ENCODE measurements at regions not wholly inside any gene's neighbourhood (a gene's known extent, or its start where the extent isn't known, plus 50 kb on each side); places are given as distances from the start of the nearest gene placed in this dataset.

DNA sequence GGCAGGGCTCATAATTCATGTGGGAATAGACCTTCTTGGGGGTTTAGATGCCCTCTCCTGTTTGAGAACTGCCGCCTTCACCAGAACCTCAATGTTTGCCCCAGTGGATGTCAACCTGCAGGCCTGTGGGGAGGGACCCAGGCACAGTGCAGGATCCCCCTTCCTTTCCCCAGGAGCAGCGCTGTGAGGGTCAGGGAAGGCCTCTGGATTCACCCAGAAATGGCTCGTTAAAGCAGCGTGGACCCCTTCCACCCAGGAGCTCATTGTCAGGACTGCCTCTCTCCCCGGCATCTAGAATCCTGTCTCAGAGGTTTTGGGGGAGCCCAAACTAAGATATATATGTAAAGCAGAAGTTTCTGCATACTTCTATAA, 188.3 kb downstream of the GADD45G start:
- no peak for DNase-seq (ENCODE audit: low read depth)

DNA sequence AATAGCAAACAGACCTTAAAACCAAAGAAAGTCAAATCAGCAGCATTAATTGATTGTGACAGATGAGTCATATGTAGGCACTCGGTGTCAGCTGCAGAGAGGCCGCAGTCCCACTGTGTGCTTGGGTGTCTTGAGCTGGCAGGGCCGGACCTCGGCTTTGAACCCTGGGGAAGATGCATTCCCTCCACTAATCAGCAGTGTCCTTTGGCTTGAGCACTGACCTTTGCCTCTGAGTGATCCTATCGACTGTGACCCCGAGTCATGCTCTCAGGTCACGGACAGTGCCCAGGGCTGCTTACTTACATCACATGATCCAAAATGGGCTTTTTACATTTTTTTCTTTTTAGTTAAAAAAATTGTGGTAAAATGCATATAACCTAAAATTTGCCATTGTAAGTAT, 188.7 kb downstream of the GADD45G start:
- no peak for DNase-seq (ENCODE audit: low read depth)

DNA sequence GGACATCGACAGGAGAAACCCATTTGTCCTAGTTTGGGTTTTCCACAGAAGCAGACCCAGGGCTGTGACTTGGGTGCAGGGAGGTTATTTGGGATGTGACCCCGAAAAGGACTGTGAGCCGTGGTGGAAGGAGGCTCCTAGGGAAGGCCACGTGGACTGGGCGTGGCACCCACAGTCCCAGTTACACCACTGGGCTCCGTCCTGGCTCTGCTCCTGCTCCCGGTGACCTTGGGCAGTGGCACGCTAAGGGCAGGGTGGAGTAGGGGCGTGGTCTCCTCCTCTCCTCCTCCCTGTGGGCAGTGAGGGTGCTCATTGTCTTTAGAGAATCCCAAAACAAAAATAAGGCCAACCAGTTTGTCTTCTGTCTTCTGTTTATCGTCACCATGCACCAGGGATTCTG, 190.1 kb downstream of the GADD45G start:
- no peak for DNase-seq (ENCODE audit: low read depth)

DNA sequence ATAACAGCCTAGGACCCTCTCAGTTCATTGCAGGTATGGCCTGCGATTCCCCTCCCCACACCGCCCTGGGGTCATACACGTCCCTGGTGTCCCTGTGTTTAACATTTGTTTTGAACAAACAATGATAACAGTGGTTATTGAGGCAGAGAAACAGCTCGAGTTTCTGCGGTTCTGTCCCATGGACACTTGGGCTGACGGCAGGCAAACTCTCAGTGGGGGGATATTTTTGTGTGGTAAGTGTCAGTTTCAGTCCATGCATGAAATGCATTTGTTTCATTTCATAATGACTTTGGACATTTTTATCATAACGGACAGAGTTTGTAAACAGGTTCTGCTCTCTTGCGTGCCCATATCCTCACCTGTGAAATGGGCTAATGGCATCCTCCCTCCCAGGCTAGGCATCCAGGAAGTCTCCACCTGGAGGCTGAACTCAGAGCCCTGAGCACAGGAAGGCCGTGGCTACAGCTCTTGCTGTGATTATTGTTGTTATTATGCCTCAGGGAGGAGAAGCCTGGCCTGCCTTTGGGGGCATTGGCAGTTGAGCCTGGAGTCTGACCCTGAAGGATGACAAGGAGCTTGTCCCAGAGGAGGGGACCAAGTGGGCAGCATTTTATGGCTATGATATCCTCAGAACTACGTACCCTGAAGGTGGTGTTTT, 190.9 kb downstream of the GADD45G start:
- DNase-seq (ENCODE audit: low read depth): no peak

DNA sequence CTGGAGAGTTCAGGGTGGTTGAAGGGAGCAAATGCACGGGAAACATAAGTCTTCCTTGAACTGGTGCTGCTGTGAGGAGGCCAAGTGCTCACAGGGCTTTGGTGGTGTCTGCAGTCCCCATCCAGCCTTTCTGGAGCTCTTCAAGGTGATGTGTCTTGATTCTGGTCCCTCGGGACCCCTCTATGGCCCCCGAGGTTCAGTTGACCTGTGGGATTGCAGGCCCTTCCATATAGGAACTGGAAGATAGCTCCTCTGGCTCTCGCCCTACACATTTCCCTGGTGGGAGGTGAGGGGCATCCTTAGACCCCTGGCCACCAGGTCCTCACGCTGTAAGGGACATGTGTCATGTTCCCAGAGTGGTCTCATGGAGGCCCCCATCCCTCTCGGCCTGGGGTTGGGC, 191.8 kb downstream of the GADD45G start:
- no peak for DNase-seq (ENCODE audit: low read depth)

DNA sequence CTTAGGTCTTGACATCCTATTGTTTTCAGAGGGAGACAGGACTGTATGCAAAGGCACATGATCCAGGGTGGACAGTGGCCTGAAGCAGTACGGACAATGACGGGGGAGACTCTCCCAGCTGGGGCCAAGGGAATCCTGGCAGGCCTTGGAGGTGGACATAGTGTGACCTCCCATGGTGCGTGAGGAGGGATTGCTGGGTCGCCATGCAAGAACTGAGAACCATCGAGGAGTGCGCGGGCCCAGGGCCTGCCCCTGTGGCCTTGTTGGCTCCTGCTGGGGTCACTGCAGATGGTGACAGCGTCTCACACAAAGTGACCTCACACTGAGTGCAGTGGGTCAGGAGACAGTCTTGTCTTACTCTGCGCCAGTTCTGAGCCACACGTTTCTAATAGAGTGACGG, 192.4 kb downstream of the GADD45G start:
- no peak for DNase-seq (ENCODE audit: low read depth)

DNA sequence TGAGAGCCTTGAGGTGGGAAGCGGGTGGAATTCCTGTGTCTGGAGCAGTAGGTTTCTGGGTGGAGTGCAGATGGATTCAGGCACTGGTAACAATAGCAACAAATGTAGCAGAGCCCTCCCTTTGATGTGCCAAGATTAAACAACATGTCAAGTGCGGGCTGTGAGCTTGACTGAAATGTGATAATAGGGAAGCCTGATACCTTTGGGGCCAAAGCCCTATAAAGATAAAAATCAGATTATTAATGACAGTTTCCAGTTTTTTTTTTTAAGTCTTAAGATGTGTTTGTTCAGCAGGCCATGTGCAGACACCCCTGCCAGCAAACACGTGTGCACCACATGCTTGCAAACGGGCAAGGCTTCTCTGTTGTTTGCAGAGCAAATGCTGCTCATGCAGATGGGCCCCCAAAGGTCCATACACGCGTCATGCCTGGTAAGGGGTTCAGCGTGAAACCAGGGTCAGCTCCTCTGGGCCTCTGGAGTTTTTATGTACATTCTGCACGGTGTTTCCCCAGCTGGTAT, 193.2 kb downstream of the GADD45G start:
- no peak for DNase-seq (ENCODE audit: low read depth)

DNA sequence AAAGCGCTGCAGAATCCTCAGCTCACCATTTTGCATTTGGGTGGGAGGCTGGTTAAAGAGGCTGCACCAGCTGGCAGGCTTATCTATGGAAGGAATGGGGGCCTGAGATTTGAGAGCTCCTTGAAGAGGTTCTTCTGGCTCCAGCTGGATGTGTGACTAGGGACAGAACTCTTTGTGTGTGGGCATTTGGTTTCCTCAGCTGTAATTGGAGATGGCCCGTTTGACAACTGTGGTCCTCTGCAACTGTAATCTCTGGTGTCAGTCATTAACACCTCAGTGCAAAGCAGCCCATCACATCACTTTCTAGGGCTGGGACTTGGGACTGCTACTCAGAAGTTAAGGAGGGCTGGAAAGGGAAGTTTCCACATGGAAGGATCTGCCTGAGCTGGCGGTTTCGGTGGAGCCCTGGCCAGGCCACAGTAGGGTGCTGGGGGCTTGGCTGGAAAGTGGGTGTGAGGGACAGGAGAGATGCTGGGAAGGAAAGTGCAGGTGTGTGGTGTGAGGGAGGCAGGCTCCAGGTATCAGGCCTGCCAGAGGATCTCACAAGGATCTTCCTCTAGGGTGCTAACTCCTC, 193.8 kb downstream of the GADD45G start:
- no peak for DNase-seq (ENCODE audit: low read depth)

DNA sequence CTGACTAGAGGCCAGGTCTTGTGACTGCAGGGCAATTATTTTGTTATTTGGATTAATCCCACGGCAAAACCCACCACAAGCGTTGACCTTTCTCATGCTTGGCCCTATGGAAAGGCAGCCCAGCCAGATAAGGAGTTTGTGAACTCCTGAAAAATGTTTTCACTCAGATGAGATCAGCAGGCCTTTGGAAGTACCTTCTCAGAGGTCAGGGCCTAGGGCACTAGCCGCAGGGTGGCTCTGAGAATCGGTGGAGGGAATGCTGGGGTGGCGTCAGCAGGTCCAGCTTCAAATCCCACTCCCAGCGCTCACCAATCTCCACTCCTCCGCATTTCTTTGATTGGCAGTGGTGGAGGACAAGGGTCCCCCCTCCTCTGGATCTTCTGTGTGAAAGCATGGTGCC, 194.4 kb downstream of the GADD45G start:
- no peak for DNase-seq (ENCODE audit: low read depth)

DNA sequence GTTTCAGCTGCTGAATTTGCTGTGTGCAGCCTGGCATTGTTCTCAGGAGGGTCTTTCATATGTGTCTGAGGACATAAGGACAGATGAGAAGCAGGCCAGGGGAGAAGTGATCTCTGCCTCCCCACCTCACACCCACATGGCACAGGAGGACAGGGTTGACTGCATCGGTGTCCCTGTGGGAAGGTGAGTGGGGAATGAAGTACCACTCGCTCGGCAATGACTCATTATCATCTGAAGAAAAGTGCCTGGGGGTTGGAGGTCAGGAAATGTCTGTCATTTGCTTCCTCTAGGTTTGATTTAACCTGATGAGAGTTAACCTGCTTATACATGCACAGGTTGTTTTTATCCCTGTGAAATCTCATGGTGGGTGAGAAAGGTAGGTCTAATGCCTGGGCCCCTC, 195.0 kb downstream of the GADD45G start:
- DNase-seq (ENCODE audit: low read depth): no peak

DNA sequence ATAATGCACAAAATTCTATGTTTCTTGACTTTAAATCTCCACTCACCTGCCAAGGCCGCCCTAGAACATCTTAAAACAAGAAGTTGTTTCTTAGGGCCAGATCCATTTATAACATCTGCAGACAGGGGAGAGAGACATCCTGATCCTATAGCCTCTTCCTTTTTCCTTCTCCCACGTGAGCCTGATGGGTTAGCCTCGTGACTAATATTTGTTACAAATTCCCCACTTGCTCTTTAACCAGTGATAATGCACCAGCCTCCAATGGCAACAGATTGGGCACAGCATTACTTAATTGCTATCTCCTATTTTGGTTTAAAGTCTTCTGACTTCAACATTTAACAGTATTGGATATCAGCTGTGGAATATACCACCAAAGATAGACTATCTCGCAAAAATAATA, 196.5 kb downstream of the GADD45G start:
- DNase-seq (ENCODE audit: low read depth): no peak

DNA sequence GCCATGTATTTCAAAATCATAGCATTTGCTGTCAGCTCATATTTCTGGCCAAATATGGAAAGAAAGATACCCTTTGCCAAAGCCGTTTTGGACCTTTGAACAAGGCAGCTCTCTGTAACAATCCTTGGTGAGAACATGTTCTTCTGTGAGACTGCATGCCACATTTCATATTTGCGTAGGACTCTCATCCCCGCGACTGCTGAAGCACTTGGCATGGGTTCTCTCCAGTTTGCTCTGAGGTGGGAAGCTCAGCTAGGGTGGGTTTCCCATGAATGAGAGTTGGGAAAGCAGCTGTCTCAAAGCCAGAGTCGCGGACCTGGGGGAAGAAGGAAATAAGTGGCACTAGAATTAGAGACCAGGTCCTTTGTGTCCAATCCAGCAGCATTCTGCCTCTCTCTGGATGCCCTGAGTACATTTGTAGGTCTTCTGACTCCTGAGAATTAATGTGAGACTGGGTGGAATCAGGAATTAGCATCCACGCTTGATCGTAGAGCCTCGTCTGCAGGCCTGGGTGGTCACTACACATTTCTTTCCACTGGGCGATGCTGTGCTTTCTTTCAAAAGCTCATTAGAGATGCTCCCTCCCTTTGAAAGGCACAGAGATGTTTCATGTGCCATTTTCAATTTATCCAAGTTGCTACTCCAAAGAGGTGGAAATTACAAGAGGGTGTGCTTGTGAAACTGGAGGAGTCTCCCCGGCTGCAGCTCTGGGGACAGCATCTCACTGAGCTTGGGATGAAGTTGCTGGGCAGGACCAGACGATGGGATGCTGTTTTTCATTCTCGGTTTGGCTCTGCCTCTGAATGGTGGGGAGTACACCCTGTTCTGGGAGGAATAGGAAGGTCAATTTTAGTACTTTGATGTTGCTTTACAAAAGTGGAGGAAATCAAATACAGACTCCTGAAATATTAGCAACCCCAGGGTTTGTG, 197.2 kb downstream of the GADD45G start:
- no peak for DNase-seq (ENCODE audit: low read depth)

DNA sequence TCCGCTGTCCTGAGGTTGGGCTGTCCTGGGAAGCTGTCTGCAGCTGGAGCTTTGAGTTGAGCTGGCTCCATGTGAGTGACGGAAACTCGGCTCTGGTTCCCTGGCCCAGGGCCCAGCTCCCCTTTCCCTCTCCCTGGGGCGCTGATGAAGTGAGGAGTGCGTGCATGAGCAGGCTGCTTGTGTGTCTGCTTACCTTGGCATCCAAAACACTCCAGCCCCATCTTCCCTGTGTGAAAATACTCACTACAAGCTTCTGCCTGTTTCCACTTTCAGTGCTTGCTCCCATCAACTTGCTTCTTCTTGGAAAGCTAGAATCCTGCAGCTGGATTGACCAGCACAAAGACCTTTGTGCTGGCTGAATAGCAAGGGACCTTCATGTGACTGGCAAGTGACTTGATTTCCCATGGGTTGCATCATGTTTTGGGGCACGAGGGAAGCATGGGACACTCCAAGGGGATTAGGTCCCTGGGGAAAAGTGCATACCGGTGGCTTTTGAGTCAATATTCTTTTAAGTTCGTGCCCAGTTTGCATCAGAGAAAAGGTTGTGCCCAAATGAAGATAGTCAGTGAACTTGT, 198.1 kb downstream of the GADD45G start:
- no peak for DNase-seq (ENCODE audit: low read depth)

DNA sequence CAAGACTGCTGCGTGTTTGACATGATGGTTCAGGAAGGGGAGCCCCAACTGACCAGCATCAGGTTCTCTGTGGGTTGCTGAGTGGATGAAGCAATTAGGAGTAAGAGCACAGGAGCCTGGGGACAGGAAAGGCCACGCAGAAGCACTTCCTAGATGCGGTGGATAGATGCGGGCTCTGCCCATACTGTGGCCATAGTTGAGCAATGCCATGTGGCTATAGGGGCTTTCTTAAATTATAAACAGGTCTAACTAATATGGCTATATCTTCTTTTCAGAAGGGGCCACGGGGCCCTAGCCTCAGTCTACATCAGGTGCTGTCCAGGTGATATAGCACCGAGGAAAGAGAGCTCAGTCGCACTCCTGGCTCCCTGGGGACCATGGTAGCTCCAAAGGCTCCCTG, 198.6 kb downstream of the GADD45G start:
- DNase-seq (ENCODE audit: low read depth): no peak

DNA sequence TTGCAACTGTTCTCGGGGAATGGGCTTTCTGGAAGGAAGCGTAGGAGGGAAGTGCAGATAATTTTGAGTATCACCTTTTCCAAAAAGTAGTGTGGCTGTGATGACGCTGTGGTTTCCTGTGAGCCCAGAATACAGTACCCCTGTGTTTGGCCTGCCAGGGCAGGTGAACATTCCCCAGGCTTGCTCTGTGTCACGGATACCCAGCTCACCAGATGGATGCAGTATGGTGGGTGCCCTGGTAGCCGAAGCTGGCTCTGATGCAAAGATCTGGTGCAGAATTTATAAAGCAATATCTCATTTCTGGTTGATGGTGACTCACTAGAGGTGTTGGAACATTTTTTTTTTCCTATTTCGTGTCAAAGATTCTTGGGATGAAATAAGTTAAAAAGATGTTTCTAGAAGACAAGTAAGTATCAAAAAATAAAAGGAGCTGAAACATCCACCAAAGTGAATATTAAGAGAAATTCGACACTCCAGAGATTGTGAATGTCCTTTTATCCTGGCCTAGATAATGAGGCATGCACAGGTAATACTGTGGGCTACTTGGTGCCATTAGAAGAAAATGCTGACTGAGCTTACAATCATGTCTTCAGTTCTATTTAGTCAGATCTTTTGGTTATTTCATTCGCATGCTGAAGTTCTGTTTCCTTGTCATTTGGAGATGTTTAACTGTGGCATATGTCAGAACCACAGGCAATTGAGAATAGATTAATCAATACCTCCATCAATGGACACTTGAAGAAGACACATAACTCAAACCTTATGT, 200.1 kb downstream of the GADD45G start:
- DNase-seq (ENCODE audit: low read depth): no peak

DNA sequence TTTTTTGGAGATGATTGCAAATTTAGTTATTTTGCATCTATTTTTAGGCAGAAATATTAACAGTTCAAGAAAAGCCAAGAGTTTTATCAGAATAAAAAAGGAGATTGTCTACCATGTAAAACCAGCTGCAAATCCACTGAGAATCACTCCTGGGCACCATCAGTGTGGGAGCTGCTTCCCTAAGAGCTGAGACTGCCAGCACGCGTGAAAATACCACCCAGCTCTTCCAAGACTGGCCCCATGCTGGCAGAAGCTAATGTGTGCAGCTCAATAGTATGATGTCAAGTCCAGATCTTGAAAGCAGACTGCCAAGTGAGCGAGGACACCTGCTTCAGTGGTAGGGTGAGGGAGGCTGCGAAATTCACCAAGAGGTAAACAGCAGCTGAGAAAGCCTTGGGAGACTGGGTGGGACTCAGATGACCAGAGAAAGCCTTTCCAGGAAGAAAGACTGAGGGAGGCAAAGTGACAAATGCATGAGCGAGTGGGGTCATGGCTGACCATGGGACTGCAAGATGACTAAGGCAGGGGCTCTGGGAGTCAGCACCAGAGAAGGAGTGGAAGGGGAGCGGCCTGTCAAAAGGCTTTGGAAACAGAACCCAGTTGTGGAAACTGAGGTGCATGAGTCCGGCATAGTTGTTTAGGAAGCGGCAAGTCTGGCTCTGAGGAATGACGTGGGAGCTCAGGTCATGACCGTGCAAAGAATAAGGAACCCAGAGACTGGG, 200.9 kb downstream of the GADD45G start:
- no peak for DNase-seq (ENCODE audit: low read depth)

DNA sequence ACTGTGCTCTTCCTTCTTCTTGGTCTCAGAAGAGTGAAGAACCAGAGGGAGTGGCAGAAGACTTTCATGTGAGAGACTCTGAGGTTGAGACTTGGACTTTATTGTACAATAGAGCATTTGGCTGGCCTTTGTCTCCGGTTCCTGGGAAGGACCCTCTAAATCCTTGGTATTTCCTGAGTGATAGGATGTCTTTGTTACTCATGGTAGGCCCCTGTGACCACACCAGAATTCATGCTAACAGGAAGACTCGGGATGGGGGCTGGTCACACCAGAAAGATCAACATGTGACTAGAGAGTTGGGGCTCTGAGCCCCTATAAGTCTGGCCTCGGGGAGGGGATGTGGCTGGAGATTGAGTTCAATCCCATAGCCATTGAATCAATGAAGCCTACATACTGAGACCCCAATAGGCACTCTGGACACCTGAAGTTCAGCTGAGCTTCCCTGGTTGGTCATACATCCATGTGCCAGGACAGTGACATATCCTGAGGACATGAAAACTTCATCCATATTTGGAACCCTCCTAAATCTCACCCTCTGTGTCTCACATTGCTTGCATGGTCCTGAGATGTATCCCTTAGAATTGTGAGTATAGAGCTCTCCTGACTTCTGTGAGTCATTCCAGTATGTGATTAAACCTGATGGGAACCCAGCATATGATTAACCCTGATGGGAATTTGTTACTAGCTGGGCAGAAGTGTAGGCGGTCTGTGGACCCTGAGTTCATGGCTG, 201.7 kb downstream of the GADD45G start:
- peak; percentile 1 for DNase-seq (ENCODE audit: low read depth)

DNA sequence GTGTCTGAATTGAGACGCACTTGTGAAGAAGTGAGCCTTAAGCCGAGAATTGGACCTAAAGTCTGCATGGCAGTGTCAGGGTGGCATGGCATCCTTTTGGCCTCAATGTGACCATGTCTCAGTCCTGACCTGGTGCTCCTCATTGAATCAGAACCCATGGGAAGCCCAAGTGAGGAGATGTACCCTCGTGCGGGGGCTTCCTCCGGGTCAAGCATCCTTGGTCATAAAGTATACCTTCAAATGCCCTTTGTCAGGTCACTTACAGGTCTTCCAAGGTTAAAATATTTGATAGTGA, 202.2 kb downstream of the GADD45G start:
- no peak for DNase-seq (ENCODE audit: low read depth)

DNA sequence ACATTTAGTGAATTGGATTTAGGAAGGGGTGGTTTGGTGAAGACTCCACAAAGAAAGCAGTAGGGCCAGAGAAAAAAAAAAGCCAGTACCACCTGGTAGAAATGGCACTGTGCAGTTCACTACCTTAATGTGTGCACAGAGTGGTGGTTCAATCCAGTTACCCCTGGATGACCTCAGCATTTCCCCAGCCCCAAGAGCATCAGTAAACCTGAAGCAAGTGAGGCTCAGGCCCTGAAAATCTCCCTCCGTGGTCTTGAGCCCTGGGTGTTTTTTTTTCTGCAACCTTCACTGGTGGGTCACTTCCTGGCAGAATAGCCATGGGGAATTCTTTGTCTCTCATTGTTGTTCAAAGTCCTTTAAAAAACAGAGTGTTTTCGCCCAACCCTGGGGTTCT, 202.9 kb downstream of the GADD45G start:
- no peak for DNase-seq (ENCODE audit: low read depth)

DNA sequence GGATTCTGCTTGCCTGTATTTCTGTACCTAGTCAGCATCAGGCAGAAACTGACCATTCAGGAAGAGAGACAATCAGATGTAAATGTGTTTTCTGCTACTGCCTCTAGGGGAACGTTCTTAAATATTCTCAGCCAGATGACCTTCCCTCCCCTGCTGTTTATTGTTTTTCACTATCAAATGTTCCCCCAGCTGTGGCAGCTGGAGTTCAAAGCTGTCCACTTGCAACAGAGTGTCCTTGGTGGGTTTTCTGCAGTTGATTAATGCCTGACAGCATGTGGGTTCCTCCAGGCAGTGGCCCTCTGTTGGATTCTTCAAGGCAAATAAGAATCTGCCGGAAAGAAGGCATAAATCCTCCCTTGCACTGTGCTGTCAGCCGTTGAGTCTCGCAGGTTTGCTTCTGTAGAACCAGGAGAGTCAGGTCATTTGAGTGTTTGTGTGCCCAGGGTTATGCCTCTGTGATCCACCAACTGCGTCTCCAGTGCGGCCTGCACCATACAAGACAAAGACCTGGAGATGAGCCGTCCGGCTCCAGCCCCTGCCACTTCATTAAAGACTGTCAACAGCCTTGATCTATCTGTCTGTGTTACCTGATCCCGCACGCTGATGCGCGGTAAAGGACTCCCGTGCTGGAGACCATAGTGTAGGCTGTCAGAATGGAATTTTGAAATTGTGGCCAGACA, 203.4 kb downstream of the GADD45G start:
- no peak for DNase-seq (ENCODE audit: low read depth)

Data from EH (cell line).